ENCODE measurements at regions not wholly inside any gene's neighbourhood (a gene's known extent, or its start where the extent isn't known, plus 50 kb on each side); places are given as distances from the start of the nearest gene placed in this dataset.

GRCh38 chr10:10538326-10538725 is 479.3 kb upstream of the CELF2 start:
- Histone ChIP-seq H3K27ac (no peak overlapping the region), H3K9me3 (no peaks in the 10 kb centered on the region), H3K4me3 (no peak overlapping the region), H3K36me3 (no peaks in the 10 kb centered on the region), H3K27me3 (no peaks in the 10 kb centered on the region), H3K4me1 (peaks cover 0 to 6% of the 10 kb centered on the region in 2 donors)
- no peak for DNase-seq (ENCODE audit: low spot score)
- TF ChIP-seq CTCF (IDR thresholded peaks at IDR 0.05): no peak

- H3K4me3 ChIP-seq: no peak overlapping the region
- no peaks in the 10 kb centered on the region for H3K36me3 ChIP-seq
- H3K4me1 ChIP-seq: peaks cover 0 to 6% of the 10 kb centered on the region in 2 donors
- no peak for DNase-seq (ENCODE audit: low spot score)
- H3K27me3 ChIP-seq: no peaks in the 10 kb centered on the region
- H3K27ac ChIP-seq: no peak overlapping the region
- no peak for TF ChIP-seq CTCF (IDR thresholded peaks at IDR 0.05)
- no peaks in the 10 kb centered on the region for H3K9me3 ChIP-seq
Observed at GRCh38 chr10:10540398-10540797, 477.3 kb upstream of the CELF2 start.

- Histone ChIP-seq H3K27me3 (no peaks in the 10 kb centered on the region), H3K9me3 (no peaks in the 10 kb centered on the region), H3K27ac (peak overlapping the region in 1 of 2 donors; percentile 57), H3K36me3 (no peaks in the 10 kb centered on the region), H3K4me3 (no peak overlapping the region), H3K4me1 (peaks cover 0 to 6% of the 10 kb centered on the region in 2 donors)
- peak; percentile 42 for DNase-seq (ENCODE audit: low spot score)
- no peak for TF ChIP-seq CTCF (IDR thresholded peaks at IDR 0.05)
Observed at GRCh38 chr10:10542477-10542876, 475.2 kb upstream of the CELF2 start.

GRCh38 chr10:10544890-10545289 is 472.8 kb upstream of the CELF2 start:
- H3K27ac ChIP-seq: no peak overlapping the region

GRCh38 chr10:10545771-10546170 is 471.9 kb upstream of the CELF2 start:
- H3K27me3 ChIP-seq: no peaks in the 10 kb centered on the region
- no peak overlapping the region for H3K27ac ChIP-seq
- H3K4me1 ChIP-seq: peaks cover 0 to 6% of the 10 kb centered on the region in 2 donors
- H3K9me3 ChIP-seq: no peaks in the 10 kb centered on the region
- no peak for DNase-seq (ENCODE audit: low spot score)
- no peak for TF ChIP-seq CTCF (IDR thresholded peaks at IDR 0.05)
- H3K36me3 ChIP-seq: no peaks in the 10 kb centered on the region
- no peak overlapping the region for H3K4me3 ChIP-seq

More at GRCh38 chr10:10544890-10545289, 472.8 kb upstream of the CELF2 start:
- DNase-seq (ENCODE audit: low spot score): no peak
- Histone ChIP-seq H3K4me3 (no peak overlapping the region), H3K4me1 (peaks cover 0 to 6% of the 10 kb centered on the region in 2 donors), H3K9me3 (no peaks in the 10 kb centered on the region), H3K36me3 (no peaks in the 10 kb centered on the region), H3K27me3 (no peaks in the 10 kb centered on the region)
- TF ChIP-seq CTCF (IDR thresholded peaks at IDR 0.05): no peak

- no peak for DNase-seq (ENCODE audit: low spot score)
- Histone ChIP-seq H3K9me3 (no peaks in the 10 kb centered on the region), H3K4me3 (no peak overlapping the region), H3K36me3 (no peaks in the 10 kb centered on the region), H3K27ac (no peak overlapping the region), H3K27me3 (no peaks in the 10 kb centered on the region), H3K4me1 (no peaks in the 10 kb centered on the region)
- TF ChIP-seq CTCF (IDR thresholded peaks at IDR 0.05): no peak
Observed at GRCh38 chr10:10551596-10552301, 465.9 kb upstream of the CELF2 start.

Measured in right atrium auricular region (tissue), 2 donors.